GM21360 (cell line): ENCODE measurements at regions not wholly inside any gene's neighbourhood (a gene's known extent, or its start where the extent isn't known, plus 50 kb on each side); places are given as distances from the start of the nearest gene placed in this dataset.
"Not testable (repeated sequence)": the region's sequence is repeated elsewhere in the genome, so short reads cannot be mapped to it uniquely, and the experiment has no call there.

Experiments
- ATAC-seq: cut with Tn5 transposase; IDR thresholded peaks from one replicate; pipeline ENCODE4 v1.9.1; 2021; ENCODE audit warnings: mild to moderate bottlenecking, moderate library complexity; ENCODE audit not compliant: unreplicated experiment

GRCh38 chr6:84975316-84975715 lies 210.9 kb upstream of the TBX18 start:
- no peak for ATAC-seq

- no peak for ATAC-seq
These were observed 209.2 kb upstream of the TBX18 start for GRCh38 chr6:84973606-84974005.

GRCh38 chr6:84967965-84968364 lies 203.6 kb upstream of the TBX18 start:
- ATAC-seq: no peak

- no peak for ATAC-seq
These were observed 203.0 kb upstream of the TBX18 start for GRCh38 chr6:84967389-84967788.

- ATAC-seq: no peak
These were observed 188.8 kb upstream of the TBX18 start for GRCh38 chr6:84953111-84953755.

GRCh38 chr6:84944926-84945325 lies 180.5 kb upstream of the TBX18 start:
- ATAC-seq: not testable (repeated sequence)

GRCh38 chr6:84943905-84944304 lies 179.5 kb upstream of the TBX18 start:
- ATAC-seq: no peak

GRCh38 chr6:84941609-84942008 lies 177.2 kb upstream of the TBX18 start:
- ATAC-seq: not testable (repeated sequence)

- no peak for ATAC-seq
These were observed 164.8 kb upstream of the TBX18 start for GRCh38 chr6:84929212-84929611.

GRCh38 chr6:84927551-84927950 lies 163.2 kb upstream of the TBX18 start:
- no peak for ATAC-seq

- no peak for ATAC-seq
These were observed 162.1 kb upstream of the TBX18 start for GRCh38 chr6:84926189-84927155.

GRCh38 chr6:84921891-84922290 lies 157.5 kb upstream of the TBX18 start:
- ATAC-seq: no peak

- no peak for ATAC-seq
These were observed 155.6 kb upstream of the TBX18 start for GRCh38 chr6:84920021-84920420.

GRCh38 chr6:84916704-84917103 lies 152.3 kb upstream of the TBX18 start:
- ATAC-seq: no peak

- ATAC-seq: no peak
These were observed 148.3 kb upstream of the TBX18 start for GRCh38 chr6:84912472-84913322.

GRCh38 chr6:84910906-84911607 lies 146.7 kb upstream of the TBX18 start:
- ATAC-seq: no peak

GRCh38 chr6:84908304-84908904 lies 144.0 kb upstream of the TBX18 start:
- ATAC-seq: no peak

GRCh38 chr6:84906514-84906913 lies 142.1 kb upstream of the TBX18 start:
- no peak for ATAC-seq

- no peak for ATAC-seq
These were observed 141.4 kb upstream of the TBX18 start for GRCh38 chr6:84905823-84906222.

- ATAC-seq: no peak
These were observed 138.0 kb upstream of the TBX18 start for GRCh38 chr6:84902354-84902928.
